ENCODE measurements at regions not wholly inside any gene's neighbourhood (a gene's known extent, or its start where the extent isn't known, plus 50 kb on each side); places are given as distances from the start of the nearest gene placed in this dataset.
"Not testable (repeated sequence)": the region's sequence is repeated elsewhere in the genome, so short reads cannot be mapped to it uniquely, and the experiment has no call there.

DNA sequence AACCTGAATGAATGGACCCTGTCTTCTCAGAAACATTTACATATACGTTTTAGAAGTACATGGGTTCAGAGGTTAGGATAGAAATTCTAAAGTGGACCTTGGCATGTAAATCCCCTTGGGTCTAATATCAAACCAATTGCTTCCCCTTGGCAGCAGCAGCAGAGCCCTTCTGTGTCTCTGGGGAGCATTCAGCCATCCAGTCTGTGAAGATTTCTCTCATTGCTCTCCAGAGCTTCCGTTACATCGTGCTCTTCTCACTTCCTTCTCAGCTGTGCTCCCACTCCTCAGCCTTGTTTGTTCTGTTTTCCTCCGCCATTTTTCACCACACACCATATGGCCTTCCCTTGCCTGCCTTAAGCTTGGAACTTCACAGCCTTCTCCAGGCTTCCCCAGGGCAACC lies 61.5 kb upstream of the ATP1B1 start:
- no peak for DNase-seq (ENCODE audit: low read depth)
- no peak overlapping the region for H3K4me3 ChIP-seq (ENCODE audit: low read depth, low read length)
- TF ChIP-seq, protein P1, sequence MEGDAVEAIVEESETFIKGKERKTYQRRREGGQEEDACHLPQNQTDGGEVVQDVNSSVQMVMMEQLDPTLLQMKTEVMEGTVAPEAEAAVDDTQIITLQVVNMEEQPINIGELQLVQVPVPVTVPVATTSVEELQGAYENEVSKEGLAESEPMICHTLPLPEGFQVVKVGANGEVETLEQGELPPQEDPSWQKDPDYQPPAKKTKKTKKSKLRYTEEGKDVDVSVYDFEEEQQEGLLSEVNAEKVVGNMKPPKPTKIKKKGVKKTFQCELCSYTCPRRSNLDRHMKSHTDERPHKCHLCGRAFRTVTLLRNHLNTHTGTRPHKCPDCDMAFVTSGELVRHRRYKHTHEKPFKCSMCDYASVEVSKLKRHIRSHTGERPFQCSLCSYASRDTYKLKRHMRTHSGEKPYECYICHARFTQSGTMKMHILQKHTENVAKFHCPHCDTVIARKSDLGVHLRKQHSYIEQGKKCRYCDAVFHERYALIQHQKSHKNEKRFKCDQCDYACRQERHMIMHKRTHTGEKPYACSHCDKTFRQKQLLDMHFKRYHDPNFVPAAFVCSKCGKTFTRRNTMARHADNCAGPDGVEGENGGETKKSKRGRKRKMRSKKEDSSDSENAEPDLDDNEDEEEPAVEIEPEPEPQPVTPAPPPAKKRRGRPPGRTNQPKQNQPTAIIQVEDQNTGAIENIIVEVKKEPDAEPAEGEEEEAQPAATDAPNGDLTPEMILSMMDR (IDR thresholded peaks at IDR 0.05; ENCODE audit: insufficient read depth, low read depth, low read length), result no peak

DNA sequence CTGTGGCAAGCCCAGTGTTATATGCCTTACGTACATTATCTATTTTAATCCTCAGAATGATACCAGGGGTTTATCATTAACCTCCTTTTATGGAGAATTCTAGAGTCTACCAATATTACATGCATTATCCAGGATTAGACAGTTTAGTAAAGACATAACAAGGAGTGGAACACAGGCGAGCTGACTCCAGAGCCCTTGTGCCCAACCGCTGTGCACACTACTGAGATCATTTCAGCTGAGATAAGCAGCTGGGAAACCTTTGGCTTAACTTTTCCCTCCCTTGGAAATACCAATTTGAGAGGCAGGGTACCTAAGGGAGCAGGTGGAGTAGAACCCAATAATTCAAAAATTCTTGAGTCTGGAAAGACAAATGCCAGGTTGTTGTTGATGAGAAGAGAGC lies 59.8 kb upstream of the ATP1B1 start:
- no peak overlapping the region for H3K4me3 ChIP-seq (ENCODE audit: low read depth, low read length)
- no peak for DNase-seq (ENCODE audit: low read depth)
- TF ChIP-seq, protein P1 (IDR thresholded peaks at IDR 0.05; ENCODE audit: insufficient read depth, low read depth, low read length), result no peak

DNA sequence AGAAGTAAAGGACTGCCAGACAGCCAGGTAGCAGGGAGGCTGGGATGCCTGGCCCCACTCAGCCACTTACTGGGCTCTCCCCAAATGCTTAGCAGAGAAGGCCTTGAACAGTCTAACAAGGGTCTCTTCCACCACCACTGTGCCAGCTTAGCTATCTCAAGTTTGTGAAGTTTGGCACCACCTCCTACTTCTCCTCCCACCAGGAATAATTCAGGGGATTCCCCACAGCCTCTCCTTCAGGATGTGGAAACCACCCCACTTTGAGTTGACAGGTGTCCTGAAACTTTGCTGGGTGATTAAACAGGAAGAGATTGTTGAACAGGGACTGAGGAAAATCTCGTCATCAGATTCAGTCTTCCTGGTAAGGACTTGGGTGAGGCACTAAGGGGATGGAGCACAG lies 59.4 kb upstream of the ATP1B1 start:
- DNase-seq (ENCODE audit: low read depth), result no peak
- TF ChIP-seq, protein P1 (IDR thresholded peaks at IDR 0.05; ENCODE audit: insufficient read depth, low read depth, low read length), result no peak
- H3K4me3 ChIP-seq (ENCODE audit: low read depth, low read length), result no peak overlapping the region

DNA sequence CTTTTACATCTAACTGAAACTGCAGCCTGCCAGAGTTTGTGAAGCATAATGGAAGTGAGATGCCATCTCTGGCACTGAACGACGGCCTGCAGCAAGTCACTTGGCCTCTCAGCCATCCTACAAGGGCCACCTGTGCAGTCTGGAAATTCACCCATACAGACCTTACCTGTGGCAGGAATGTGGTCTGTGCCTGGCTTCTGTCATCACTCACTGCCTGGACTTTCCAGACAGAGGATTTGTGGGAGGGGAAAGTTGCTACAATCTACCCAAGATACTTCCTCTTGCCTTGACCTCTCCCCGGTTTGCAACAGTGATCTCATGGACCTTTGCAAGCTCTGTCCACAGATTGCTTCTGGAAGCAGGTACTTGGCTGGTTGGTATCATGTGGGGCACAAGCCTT lies 58.4 kb upstream of the ATP1B1 start:
- no peak overlapping the region for H3K4me3 ChIP-seq (ENCODE audit: low read depth, low read length)
- DNase-seq (ENCODE audit: low read depth), result no peak
- TF ChIP-seq, protein P1 (IDR thresholded peaks at IDR 0.05; ENCODE audit: insufficient read depth, low read depth, low read length), result no peak

- TF ChIP-seq, protein P1 (IDR thresholded peaks at IDR 0.05; ENCODE audit: insufficient read depth, low read depth, low read length), result no peak
- no peak for DNase-seq (ENCODE audit: low read depth)
- no peak overlapping the region for H3K4me3 ChIP-seq (ENCODE audit: low read depth, low read length)
Observed at GRCh38 chr1:169049258-169049938, 57.1 kb upstream of the ATP1B1 start.

GRCh38 chr1:169051171-169051570 lies 55.3 kb upstream of the ATP1B1 start:
- TF ChIP-seq, protein P1 (IDR thresholded peaks at IDR 0.05; ENCODE audit: insufficient read depth, low read depth, low read length), result no peak
- DNase-seq (ENCODE audit: low read depth), result no peak
- no peak overlapping the region for H3K4me3 ChIP-seq (ENCODE audit: low read depth, low read length)

GRCh38 chr1:169052171-169052570 lies 54.3 kb upstream of the ATP1B1 start:
- H3K4me3 ChIP-seq (ENCODE audit: low read depth, low read length), result not testable (repeated sequence)

More at GRCh38 chr1:169052171-169052570, 54.3 kb upstream of the ATP1B1 start:
- not testable (repeated sequence) for DNase-seq (ENCODE audit: low read depth)
